Activated T-helper 9 cell treated with anti-CD3 and anti-CD28 coated beads, Interleukin-2, amount 50 U/mL, for 16 hours (primary cell): ENCODE measurements at regions not wholly inside any gene's neighbourhood (a gene's known extent, or its start where the extent isn't known, plus 50 kb on each side); places are given as distances from the start of the nearest gene placed in this dataset.

ENCODE experiments used
- DNase-seq: peaks from one replicate; pipeline ENCODE4 v3.0.0-alpha.2; 2020; ENCODE audit warnings: low read depth

DNA sequence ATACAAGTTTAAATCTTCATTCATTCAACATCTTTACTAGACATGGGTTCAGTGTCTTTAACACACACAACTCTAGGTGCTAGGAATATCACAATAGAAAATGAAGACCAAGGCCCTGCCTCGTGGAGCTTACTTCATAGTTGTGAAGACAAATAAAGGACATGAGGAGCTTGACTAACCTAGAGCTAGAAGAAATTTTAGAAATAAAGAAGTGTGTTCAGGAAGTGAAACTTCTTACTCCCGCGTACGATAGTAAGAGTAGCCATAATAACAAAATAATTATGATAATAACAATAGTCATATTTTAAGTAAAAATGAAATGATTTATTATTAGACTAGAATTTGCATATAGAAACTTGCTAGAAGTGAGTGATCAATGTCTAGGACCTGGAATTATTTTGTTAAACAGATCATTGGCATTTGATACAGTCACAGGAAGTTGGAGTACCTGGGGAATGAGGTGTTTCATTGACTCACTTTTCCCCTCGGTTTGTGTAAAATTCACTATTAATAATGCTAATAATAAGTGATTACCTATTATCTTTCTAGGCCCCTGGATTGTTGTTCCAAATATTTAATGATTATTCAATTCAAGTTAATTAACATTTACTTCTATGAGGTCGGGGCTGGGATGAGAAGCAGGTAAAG is 331.3 kb downstream of the NSG2 start:
- DNase-seq = no peak

DNA sequence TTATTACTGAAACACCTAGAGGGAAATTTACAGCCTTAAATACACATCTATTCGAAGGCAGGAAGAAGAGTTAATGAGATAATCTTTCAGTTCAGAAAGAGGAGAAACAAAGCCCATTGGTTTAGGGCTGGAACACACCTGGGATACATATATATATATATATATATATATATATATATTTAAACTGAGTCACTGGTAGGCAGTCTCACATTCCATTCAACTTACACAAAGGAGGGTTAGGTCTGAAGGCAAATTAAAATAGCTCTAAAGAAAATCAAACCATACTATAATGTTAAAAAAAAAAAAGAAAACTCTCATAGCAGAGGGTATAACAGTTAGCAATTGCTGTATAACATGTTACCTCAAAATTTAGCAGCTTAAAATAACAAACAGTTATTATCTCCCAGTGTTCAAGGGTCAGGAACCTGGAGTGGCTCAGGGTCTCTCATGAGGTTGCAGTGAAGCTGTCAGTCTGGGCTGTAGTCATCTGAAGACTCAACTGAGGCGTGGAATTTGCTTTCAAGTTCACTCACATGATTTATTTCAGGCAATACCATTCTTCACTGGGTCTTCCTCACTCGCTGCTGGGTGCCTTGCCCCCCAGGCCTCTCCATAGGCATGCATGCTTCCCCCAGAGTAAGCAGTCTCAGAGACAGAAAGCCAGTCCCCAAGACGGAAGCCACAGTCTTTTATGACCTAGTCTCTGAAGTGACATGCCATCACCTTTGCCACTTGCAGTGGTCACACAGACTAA is 332.8 kb downstream of the NSG2 start:
- DNase-seq = no peak

DNA sequence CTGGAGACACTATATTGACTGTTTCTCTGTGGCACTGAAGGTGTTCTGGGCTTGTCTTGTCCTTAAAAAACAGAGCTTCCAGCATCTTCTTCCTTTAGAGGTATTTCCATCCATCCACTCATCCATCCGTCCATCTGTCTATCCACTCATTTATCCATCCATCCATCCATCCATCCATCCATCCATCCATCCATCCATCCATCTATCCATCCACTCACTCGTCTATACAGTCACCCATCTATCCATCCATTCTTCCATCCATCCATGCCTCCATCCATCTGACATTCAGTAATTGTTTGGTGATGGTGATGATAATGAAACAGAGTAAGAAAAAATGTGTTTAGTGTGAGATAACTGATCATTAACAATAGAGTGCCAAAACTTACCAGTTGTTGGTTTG is 334.8 kb downstream of the NSG2 start:
- no peak for DNase-seq

DNA sequence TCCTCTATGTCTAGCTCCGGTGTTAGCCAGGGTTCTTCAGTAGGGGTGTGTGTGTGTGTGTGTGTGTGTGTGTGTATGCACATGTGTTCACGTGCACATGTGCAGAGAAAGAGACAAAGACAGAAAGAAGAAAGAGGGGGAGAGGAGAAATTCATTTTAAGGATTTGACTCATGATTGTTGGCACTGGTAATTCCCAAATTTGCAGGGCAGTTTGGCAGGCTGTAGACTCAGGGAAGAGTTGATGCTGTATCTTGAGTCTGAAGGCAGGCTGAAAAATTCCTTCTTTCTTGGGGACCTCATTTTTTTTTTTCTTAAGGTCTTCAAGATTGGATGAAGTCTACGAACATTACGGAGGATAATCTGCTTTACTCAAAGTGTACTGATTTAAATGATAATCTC is 335.7 kb downstream of the NSG2 start:
- no peak for DNase-seq

DNA sequence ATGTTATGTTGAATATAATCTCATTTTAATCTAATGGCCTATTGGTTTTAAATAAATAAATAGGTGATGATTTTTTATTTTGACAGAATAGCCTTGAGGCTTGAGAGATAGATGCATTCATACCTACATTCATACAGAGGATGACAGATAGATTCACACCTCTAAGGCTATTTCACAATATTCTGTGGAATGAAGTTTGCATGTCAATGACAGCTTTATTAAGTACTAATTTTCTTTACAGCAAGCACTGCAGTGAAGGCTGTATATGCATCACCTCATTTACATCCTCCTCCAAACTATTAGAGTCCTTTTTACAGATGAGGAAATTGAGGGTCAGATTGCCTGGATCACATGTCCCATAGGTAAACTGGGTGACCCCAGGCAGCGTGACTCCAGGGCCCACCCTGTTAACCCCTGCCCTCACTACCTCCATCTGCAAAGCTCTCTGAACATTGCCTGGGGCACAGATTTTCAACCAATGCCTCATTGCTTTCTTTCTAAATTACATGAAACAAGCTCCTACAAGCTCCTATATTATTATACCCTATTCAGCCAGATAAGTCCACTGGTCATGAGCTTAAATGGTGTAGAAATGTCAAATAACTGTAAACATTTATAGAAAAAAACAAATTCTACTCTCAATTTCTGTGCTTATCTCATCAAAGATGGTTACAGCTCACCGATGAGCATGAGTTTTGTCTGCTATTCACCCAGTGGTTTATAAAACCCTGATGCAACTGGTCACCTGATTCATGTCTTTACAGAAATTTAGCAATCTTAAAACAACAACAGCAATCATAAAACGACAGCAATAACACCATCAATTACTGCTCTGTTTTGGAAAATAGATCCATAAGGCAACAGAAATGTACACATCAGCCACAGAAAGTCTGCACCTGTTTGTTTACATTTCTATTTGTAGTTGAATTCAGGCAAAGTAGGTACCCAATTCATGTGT is 338.0 kb downstream of the NSG2 start:
- DNase-seq = no peak

DNA sequence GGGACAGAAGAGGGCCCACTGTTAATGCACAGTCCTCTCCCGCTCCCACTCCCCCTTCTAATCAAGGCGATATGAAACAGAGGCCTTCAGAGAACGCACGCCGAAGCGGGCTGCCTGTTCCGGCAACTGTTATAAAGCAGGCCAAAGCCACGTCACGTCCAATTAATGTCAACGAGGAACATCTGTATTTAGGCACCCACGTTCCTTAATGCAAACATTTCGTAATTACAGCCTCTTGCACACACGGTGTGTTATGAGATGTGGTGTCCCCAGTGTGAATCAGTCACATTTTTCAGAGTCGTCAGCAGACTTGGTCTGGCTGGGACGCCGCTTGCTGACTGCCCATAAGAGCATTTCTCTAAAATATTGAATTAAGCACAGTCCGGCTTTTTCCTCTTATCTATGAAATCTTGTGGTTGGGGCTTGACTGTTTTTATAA is 339.0 kb downstream of the NSG2 start:
- no peak for DNase-seq

DNA sequence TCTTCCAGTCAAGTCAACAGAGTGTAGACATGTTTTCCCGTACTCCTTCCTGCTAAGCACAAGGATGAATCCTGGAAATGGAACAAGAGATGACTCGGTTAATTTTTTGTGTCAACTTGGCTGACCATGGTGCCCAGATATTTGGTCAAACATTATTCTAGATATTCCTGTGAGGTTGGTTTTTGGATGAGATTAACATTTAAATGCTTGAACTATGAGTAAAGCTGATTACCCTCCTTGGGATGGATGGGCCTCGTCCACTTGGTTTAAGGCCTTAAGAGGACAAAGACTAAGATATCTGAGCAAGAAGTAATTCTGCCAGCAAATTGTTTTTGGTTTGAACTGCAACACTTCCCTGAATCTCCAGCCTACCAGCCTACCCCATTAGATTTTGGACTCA is 338.1 kb upstream of the MSX2 start:
- no peak for DNase-seq

DNA sequence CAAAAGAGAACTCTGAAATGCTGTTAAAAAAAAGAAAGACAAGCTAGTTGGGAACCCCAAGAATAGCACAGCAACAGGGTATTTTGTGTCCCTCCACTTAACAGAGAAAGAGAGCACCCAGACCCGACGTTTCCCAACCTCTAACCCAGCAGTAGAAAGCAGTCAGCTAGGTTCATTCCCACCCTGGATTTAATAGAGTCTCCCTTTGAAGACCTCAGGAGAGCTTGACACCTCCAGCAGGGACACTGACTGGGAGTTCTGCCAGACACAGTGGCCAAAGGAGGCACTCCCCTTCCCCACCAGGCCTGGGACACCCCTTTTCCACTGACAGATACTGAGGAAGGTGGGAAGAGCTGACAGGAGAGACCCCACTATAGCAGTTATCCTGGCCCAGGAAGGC is 337.5 kb upstream of the MSX2 start:
- DNase-seq = no peak

DNA sequence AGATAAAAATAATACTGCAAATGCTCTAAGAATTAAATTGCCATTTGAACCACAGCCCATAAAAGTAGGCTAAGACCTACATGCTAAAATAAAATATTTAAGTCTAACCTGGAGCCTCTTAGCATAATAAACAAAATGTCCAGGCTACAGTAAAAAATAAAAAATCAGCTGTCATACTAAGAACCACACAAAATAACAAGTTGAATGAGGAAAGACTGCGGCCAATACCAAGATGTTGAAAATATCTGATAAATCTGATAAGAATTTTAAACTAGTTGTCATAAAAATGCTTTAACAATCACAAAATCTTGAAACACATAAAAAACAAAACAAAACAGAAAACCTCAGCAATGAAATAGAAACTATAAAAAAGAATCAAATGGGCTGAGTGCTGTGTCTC is 336.9 kb upstream of the MSX2 start:
- no peak for DNase-seq

DNA sequence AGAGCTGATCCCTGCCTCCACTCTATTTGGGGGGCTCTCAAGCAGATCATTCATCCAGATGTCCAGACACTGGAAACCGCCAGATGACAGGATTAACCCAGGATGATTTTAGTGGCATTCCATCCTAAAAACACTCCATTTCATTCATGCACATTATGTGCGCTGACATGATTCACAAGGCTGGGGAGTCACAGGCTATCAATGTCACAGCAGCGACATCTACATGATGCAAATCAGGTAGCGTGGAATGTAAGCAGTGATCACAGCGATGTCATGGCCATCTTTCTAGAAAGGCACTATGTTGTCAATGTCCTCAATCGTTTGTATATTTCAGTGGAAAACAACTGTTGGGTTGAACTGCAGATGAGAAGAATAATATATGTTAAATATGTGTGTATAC is 331.5 kb upstream of the MSX2 start:
- no peak for DNase-seq

DNA sequence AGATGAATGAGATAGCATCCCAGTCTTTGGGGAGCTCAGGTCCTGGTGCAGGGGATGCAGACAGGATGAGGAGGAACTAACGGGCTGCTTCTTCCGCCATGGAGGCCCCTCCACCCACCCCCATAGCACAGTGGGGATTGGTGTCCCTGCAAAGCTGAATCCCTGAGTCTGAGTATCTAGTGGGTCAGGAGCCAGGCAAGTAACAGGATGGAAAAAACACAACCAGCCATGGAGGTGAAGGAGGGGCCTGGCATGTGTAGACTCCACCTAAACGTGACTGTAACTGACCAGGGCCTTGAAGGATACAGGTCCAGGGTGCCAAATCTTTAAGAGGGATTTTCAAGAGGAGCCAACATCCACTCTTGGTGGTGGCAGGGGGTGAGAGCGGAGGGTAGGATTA is 327.8 kb upstream of the MSX2 start:
- DNase-seq = no peak

DNA sequence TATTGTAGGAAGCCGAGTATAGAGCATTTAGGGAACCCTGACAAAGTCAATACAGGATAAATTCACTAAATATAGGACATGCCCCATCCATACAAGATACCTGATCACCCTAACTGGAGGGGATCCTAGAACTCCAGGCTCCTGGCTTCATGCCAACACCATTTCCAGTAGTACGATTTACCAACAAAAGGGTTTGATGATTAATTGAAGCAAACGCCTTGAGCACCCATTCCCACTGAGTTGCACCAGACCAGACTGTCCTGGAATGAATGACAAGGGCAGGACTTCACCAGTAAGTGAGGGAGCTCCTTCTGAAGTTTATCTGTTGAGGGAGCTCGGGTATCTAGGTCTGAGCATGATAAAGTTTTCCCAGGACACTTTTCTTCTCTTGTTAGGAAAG is 327.2 kb upstream of the MSX2 start:
- DNase-seq = no peak

DNA sequence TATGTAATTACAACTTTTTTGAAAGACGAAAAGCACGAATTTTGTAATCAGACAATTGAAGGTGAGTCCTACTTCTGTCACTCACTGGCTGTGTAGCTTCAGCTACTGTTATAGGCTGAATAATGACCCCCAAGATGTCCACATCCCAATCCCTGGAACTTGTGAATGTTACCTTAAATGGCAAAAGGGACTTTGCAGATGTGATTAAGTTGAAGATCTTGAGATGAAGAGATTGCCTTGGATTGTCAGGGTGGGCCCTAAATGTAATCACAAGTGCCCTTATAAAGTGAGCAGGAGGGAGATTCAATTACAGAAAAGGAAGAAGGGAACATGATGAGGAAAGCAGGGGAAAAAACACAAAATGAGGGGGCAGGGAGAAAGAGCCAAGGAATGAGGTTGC is 326.2 kb upstream of the MSX2 start:
- DNase-seq = no peak

DNA sequence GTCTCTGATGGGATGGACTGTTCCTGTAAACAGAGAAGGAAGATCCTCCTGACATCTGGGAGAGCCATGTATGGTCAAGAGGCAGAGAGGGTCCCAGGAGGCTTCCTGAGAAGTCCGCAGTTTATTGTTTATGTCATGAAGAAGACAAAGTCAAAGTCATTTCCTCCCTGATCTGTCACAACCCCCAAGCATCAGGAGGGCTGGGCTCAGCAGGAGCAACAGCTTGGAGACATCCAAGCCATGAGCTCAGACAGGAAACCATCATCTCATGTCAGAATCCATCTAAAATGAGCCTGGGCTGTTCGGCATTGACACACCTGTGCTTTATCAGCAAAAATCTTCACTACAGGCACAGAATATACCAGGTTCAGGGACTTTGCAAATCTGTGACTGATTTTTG is 325.0 kb upstream of the MSX2 start:
- no peak for DNase-seq

DNA sequence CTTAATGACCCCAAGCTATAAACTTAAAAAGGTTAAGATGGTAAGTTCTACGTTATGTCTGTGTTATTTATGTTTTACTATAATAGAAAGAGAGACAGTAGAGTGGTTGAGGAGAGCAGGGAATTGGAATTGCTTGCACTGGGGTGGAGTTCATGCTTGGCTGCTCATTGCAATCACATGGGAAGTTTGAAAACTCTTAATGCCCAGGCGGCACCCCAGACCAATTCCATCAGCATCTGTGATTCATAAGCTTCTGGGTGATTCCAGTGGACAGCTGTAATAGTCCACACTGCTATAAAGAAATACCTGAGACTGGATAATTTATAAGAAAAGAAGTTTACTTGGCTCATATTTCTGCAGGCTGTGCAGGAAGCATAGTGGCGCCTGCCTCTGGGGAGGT is 323.9 kb upstream of the MSX2 start:
- DNase-seq = no peak

DNA sequence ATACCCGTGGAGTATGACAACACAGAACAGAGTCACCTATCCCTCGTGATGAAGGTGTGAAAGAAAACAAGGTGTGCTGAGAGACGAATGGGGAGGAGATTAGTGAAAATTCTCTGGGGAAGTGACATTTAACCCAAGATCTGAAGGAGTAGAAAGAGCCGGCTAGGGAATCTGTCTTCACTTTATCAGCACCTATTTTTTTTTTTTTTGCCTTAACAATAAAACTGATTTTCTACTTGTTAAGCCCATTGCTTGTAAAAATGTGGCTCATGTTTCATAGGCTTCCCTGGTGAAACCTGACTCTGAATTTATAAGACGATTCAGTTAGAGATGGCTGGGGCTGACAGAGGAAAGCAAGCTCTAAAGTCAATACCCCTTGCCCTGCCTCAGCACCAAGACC is 322.6 kb upstream of the MSX2 start:
- DNase-seq = no peak

DNA sequence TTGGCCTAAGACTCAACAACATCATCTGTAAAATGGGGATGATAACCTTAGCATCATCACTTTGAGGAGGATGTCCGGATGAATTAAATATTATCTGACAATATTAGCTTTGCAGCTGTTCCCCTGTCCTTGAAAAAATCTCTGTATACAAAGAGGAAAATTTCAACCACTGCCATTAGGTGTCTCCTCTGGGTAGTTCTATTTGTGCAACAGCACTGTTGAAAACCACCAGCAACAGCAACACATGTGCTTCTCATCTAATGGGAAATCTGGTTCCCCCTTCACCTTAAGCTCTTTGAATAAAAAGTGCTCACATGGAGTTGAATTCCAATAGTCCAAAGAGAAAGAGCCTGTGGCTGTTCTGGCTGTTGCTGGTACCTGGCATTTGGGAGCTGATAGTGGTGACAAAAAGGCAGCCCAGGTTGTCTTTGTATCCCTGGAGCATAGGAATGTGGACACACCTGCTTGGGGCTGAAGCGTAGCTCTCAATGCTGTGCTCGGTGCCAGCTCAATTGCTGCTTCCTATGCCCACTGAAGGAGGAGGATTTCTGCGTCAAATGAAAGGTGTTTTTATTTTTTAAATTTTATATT is 322.1 kb upstream of the MSX2 start:
- DNase-seq = no peak

DNA sequence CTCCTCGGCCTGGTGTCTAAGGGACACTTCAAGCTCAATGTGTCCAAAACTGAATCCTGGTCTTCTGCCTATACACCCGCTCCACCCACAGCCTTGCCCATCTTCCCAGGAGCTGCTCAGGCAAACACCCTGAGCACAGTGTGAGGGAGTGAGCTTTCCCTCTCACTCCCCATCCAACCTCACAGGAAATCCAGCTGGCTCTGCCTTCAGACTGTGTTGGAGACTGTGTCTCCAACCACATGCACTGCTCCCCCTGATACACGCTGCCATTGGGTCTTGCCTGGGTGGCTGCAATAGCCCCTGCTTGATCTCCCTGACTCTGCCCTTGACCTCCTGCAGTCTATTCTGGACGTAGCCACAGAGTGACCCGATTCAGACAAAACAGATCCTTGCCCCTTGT is 319.5 kb upstream of the MSX2 start:
- no peak for DNase-seq

DNA sequence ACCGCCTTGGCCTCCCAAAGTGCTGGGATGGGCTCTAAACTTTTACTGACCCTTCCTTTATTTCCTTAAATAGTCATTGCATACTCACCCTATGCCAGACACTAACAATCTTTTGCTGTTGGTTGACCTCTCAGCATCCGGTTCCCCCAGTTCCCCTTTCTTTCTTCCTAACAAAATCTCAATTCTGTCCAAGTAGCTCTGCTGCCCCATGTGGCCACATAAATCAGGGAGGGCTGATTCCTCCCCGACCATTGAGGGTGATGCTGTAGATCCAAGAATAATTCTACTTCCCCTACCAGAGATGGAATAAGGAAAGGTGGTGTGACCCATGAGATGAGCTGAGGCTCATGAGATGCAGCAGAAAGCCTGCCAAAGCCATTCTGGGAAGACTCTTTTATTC is 315.3 kb upstream of the MSX2 start:
- DNase-seq = no peak

DNA sequence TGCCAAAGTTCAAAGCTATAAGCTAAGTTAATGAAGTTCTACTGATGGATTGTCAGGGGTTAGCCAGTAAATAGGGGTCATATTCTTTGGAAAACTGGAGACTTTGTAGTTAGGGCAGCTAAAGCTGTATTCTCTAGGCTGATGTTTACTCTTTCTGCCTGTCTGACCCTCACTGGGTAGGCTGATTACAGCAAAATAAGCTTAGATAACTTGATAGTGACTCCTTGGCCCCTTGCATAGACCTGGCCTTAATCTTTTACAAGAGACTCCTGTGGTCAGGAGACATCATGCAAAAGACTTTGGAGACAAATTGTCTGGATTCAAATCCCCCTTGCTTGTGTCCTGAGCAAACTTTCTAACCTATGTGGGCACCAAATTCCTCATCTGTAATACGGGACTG is 314.4 kb upstream of the MSX2 start:
- no peak for DNase-seq

DNA sequence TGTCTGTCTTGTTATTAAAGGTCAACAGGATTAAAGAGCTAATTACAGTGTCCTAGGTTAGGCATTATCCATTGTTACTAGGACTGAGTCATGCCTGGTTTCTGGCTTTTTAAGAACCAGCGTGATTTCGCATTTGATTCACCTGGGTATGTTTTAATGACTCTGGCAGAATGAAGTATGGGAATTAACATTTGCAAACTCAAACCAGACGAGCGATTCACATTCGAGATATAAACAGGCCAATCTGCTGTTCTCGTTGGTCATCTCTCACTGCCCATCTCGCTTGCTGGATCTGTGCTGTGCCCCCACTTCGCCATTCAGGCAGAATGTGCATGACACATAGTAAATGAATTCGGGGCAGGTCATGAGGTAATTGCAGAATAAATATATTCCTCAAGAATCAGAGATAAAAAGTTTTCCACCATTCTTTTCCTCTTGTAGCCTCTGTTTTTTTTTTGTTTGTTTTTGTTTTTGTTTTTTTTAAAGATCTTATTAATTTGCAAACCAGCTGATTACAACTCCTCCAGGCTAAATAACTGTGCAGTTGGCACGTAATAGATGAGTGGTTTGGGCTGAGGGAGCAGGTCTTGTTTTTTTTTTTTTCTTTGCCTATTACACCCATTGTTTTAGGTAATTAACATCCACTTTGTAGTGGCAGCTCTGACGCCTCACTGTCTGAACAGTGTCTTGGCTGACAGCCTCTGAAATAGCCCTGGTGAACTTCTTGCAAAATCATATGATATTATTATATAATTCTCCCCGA is 313.5 kb upstream of the MSX2 start:
- no peak for DNase-seq

DNA sequence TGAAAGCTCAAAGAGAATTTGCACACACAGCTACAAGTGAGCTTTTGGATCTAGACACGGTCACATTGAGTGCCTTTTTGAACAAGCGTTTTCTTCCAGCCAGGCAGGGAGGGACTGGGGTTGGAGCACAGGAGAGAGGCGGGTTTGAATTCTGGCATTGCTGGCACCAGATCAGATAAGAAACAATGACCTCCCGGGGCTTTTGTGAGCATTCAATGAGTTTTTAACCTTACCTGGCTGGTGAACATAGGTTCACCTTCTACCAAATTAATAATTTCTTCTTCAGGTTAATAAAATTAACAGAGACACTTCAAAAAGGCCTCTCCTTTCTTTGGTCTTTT is 312.9 kb upstream of the MSX2 start:
- no peak for DNase-seq
